ENCODE measurements at regions not wholly inside any gene's neighbourhood (a gene's known extent, or its start where the extent isn't known, plus 50 kb on each side); places are given as distances from the start of the nearest gene placed in this dataset.

GRCh38 chr6:68054756-68055155 is 580.3 kb upstream of the ADGRB3 start:
- POLR2A ChIA-PET (ENCODE audit: low non-redundant PET) = no interaction called here
- no peaks in the 10 kb centered on the region for H3K9me3 ChIP-seq (ENCODE audit: low read depth, low read length, poor library complexity, severe bottlenecking)
- TF ChIP-seq EZH2 (IDR thresholded peaks at IDR 0.05; ENCODE audit: borderline replicate concordance, low read depth, low read length, poor library complexity, severe bottlenecking) = no peak
- TF ChIP-seq CTCF (conservative IDR thresholded peaks at IDR 0.05; ENCODE audit: low read depth, low read length) = no peak
- no peak overlapping the region for H3K27ac ChIP-seq (ENCODE audit: low read depth, low read length, poor library complexity, severe bottlenecking)
- H3K27me3 ChIP-seq (replicated peaks; ENCODE audit: insufficient read depth, low read depth, low read length, poor library complexity) = no peaks in the 10 kb centered on the region
- H3K36me3 ChIP-seq (ENCODE audit: insufficient read depth, low read length, poor library complexity, severe bottlenecking) = no peaks in the 10 kb centered on the region
- DNase-seq (ENCODE audit: low spot score) = no peak
- CTCF ChIA-PET = no interaction called here
- no TSS peak for BruUV-seq (replicated peaks)
- no peak overlapping the region for H3K4me3 ChIP-seq (ENCODE audit: low read depth, low read length, poor library complexity, severe bottlenecking)
- intact Hi-C loops (cut with micrococcal nuclease; ENCODE audit: unreplicated experiment) = no loop called here
- H3K4me1 ChIP-seq (ENCODE audit: insufficient read depth, low read length, poor library complexity, severe bottlenecking) = peaks cover 9% of the 10 kb centered on the region

DNA sequence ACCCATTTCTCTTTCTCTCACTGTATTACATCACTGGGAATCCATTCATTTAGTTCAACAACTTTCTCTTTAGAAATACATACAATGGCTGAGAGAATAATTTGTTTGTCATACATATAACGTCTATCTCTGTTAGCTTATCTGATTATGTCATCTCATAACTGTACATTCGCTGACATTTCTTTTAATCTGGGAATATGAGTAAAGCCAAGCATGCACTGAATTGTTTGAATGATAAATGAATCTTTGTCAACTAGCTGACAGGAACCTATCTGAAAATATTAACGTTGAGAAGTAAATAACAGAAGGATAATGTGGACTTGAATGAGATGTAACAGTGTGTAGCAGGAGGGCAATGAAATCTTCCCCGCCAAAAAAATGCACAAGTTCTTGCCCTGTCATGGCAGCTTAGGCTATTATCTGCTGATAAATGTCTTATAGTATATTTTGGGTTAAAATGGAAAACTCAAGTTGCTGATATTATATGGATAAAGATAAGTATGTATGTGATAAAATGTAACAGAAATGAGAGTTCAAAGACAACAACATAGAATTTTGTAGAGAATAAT is 581.2 kb upstream of the ADGRB3 start:
- no peak for DNase-seq (ENCODE audit: low spot score)
- H3K27me3 ChIP-seq (replicated peaks; ENCODE audit: insufficient read depth, low read depth, low read length, poor library complexity) = no peaks in the 10 kb centered on the region
- H3K36me3 ChIP-seq (ENCODE audit: insufficient read depth, low read length, poor library complexity, severe bottlenecking) = no peaks in the 10 kb centered on the region
- no TSS peak for BruUV-seq (replicated peaks)
- TF ChIP-seq EZH2 (IDR thresholded peaks at IDR 0.05; ENCODE audit: borderline replicate concordance, low read depth, low read length, poor library complexity, severe bottlenecking) (no peak), CTCF (conservative IDR thresholded peaks at IDR 0.05; ENCODE audit: low read depth, low read length) (no peak)
- no peaks in the 10 kb centered on the region for H3K9me3 ChIP-seq (ENCODE audit: low read depth, low read length, poor library complexity, severe bottlenecking)
- ChIA-PET CTCF (no interaction called here), POLR2A (ENCODE audit: low non-redundant PET) (no interaction called here)
- H3K4me3 ChIP-seq (ENCODE audit: low read depth, low read length, poor library complexity, severe bottlenecking) = no peak overlapping the region
- intact Hi-C loops (cut with micrococcal nuclease; ENCODE audit: unreplicated experiment) = no loop called here
- no peak overlapping the region for H3K27ac ChIP-seq (ENCODE audit: low read depth, low read length, poor library complexity, severe bottlenecking)
- peaks cover under 1% of the 10 kb centered on the region for H3K4me1 ChIP-seq (ENCODE audit: insufficient read depth, low read length, poor library complexity, severe bottlenecking)

DNA sequence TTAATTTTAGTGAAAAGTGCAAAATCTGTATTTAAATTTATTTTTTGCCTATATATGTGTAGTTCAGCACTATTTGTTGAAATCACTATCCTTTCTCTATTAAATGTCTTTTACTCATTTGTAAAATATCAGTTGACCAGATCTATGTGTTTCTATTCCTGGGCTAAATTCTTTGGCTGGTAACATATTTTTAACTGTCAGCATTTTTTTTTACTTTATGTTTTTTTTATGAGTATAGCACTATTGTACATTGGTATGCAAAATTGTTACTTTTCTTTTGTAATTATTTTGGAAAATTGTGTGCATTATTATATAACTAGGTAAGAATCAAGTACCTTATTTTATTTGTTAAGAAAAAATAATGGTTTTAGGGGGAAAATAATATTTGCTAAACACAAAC is 582.8 kb upstream of the ADGRB3 start:
- ChIA-PET POLR2A (ENCODE audit: low non-redundant PET) (no interaction called here), CTCF (no interaction called here)
- TF ChIP-seq EZH2 (IDR thresholded peaks at IDR 0.05; ENCODE audit: borderline replicate concordance, low read depth, low read length, poor library complexity, severe bottlenecking) (no peak), CTCF (conservative IDR thresholded peaks at IDR 0.05; ENCODE audit: low read depth, low read length) (no peak)
- BruUV-seq (replicated peaks) = no TSS peak
- intact Hi-C loops (cut with micrococcal nuclease; ENCODE audit: unreplicated experiment) = no loop called here
- Histone ChIP-seq H3K27me3 (replicated peaks; ENCODE audit: insufficient read depth, low read depth, low read length, poor library complexity) (no peaks in the 10 kb centered on the region), H3K9me3 (ENCODE audit: low read depth, low read length, poor library complexity, severe bottlenecking) (no peaks in the 10 kb centered on the region), H3K27ac (ENCODE audit: low read depth, low read length, poor library complexity, severe bottlenecking) (no peak overlapping the region), H3K36me3 (ENCODE audit: insufficient read depth, low read length, poor library complexity, severe bottlenecking) (no peaks in the 10 kb centered on the region), H3K4me3 (ENCODE audit: low read depth, low read length, poor library complexity, severe bottlenecking) (no peak overlapping the region), H3K4me1 (ENCODE audit: insufficient read depth, low read length, poor library complexity, severe bottlenecking) (no peaks in the 10 kb centered on the region)
- no peak for DNase-seq (ENCODE audit: low spot score)

Data from A673 (cell line).